ENCODE measurements at regions not wholly inside any gene's neighbourhood (a gene's known extent, or its start where the extent isn't known, plus 50 kb on each side); places are given as distances from the start of the nearest gene placed in this dataset.
"Not testable (repeated sequence)": the region's sequence is repeated elsewhere in the genome, so short reads cannot be mapped to it uniquely, and the experiment has no call there.

DNA sequence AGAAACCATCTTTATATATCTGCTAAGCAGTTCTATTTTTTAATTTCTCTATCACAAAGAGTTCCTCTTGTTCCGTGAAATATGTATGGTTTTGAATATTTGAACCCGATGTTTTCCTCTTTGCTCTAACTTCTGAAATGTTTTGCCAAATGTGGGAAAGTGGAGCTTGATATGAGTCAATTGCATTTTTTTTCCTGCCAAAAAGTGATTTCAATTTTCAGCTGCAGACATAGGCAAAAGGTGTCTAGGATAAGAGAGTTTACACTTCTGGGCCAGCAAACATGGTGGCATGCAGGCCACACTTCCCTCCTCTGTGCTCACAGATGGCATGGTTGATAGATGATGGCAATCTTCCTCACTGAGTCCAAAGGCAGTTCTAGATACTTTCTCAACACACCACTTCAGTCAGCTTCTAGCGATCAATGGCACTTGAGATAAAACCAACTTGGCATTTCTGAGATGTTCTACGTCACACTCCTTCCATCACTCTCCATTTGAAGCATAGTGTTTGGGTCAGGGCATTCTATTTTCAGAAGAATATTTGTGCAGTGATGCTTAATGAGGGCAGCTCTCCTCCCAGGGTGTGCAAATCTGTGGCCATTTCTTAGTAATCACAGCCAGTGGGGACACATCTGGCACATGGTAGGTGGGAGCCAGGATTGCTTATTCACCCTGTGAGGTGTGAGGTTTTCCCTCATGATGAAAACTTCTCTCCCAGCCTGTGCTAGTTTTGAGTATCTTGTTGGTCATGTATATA lies 54.4 kb upstream of the SCAF4 start:
- peaks cover 0 to 13% (median 0%) of the 10 kb centered on the region in 3 donors for H3K4me1 ChIP-seq
- TF ChIP-seq POLR2A (IDR thresholded peaks at IDR 0.05): no peak
- TF ChIP-seq POLR2AphosphoS5 (IDR thresholded peaks at IDR 0.05): no peak
- peak in 1 of 4 experiments; percentile 7 for TF ChIP-seq CTCF (IDR thresholded peaks at IDR 0.05)
- WGBS, 2 donors (ENCODE audit: low coverage in 1 of 2): 37 to 45% methylated on average over 4 of the region's 4 CpGs
- no peak for ATAC-seq
- H3K27me3 ChIP-seq: no peaks in the 10 kb centered on the region
- H3K36me3 ChIP-seq: no peaks in the 10 kb centered on the region
- H3K27ac ChIP-seq: no peak overlapping the region
- no peaks in the 10 kb centered on the region for H3K9me3 ChIP-seq
- no peak overlapping the region for H3K4me3 ChIP-seq

DNA sequence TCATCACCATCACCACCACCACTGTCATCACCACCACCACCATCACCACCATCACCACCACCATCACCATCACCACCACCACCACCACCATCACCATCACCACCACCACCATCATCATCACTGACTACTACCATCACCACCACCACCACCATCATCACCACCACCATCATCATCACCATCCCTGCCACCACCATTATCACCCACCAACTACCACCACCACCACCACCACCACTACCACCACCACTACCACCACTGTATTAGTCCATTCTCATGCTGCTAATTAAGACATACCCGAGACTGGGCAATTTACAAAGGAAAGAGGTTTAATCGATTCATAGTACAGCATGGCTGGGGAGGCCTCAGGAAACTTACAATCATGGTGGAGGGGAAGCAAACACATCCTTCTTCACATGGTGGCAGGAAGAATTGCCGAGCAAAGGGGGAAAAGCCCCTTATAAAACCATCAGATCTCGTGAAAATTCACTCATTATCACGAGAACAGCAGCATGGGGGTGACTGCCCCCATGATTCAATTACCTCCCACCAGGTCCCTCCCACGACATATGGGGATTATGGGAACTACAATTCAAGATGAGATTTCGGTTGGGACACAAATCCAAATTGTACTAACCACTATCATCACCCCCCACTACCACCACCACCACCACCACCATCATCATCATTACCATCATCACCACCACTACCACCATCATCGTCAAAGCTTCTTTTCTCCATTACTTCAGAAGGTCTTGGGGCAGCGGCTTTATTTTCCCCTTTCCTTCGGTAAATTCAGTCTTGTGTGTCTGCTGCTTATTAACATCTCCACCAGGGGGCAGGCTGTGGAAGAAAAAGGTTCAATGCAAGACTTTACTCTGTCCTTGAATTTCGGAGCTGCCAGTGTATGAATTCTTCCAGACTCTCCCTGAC lies 53.6 kb upstream of the SCAF4 start:
- peak; percentile 59 to 76 (median 69) for TF ChIP-seq CTCF (IDR thresholded peaks at IDR 0.05)

GRCh38 chr21:31781737-31782136 lies 49.8 kb upstream of the SCAF4 start:
- no peaks in the 10 kb centered on the region for H3K27me3 ChIP-seq
- peak; percentile 55 for ATAC-seq
- H3K36me3 ChIP-seq: no peaks in the 10 kb centered on the region
- peaks cover 0 to 13% (median 0%) of the 10 kb centered on the region in 3 donors for H3K4me1 ChIP-seq
- no peak overlapping the region for H3K27ac ChIP-seq
- 2 to 7% methylated on average over 2 to 3 of the region's 3 CpGs for WGBS, 2 donors (ENCODE audit: low coverage in 1 of 2)
- H3K4me3 ChIP-seq: no peak overlapping the region
- no peak for TF ChIP-seq EP300 (IDR thresholded peaks at IDR 0.05)
- TF ChIP-seq POLR2AphosphoS5 (IDR thresholded peaks at IDR 0.05): no peak
- TF ChIP-seq CTCF (IDR thresholded peaks at IDR 0.05): no peak
- TF ChIP-seq POLR2A (IDR thresholded peaks at IDR 0.05): no peak
- H3K9me3 ChIP-seq: no peaks in the 10 kb centered on the region

More for the DNA sequence above, 53.6 kb upstream of the SCAF4 start:
- peak; percentile 70 for ATAC-seq
- H3K27me3 ChIP-seq, H3K4me3 ChIP-seq, H3K36me3 ChIP-seq, H3K27ac ChIP-seq, H3K9me3 ChIP-seq: not testable (repeated sequence)
- WGBS, 2 donors (ENCODE audit: low coverage in 1 of 2): 0 to 47% methylated on average over 2 to 10 of the region's 11 CpGs
- H3K4me1 ChIP-seq: peaks cover 0 to 13% (median 0%) of the 10 kb centered on the region in 3 donors

Data from gastroesophageal sphincter (tissue), 4 donors.